Fibroblast of lung (primary cell): ENCODE measurements at regions not wholly inside any gene's neighbourhood (a gene's known extent, or its start where the extent isn't known, plus 50 kb on each side); places are given as distances from the start of the nearest gene placed in this dataset.

Source experiments
- DNase-seq, 2 donors: peaks; one replicate each; pipeline versions ENCODE4 v3.0.0 to v3.0.0-alpha.2; 2010; ENCODE audit warnings: low read depth in 2 of 2
- H2AFZ ChIP-seq: 2 replicates; pipeline ENCODE4 v1.5.1; 2012; ENCODE audit warnings: low read length, control low read depth, inconsistent platforms
- H3K27ac ChIP-seq: 2 replicates; pipeline ENCODE4 v1.5.1; 2011; ENCODE audit warnings: low read length, control low read depth; ENCODE audit not compliant: insufficient read depth
- H3K27me3 ChIP-seq: 2 replicates; pipeline ENCODE4 v1.5.1; 2011; ENCODE audit warnings: mild to moderate bottlenecking, low read length; ENCODE audit not compliant: control insufficient read depth, insufficient read depth
- H3K36me3 ChIP-seq: 2 replicates; pipeline ENCODE4 v1.5.1; 2011; ENCODE audit warnings: low read length; ENCODE audit not compliant: control insufficient read depth, insufficient read depth
- H3K4me1 ChIP-seq: 2 replicates; pipeline ENCODE4 v1.5.1; 2011; ENCODE audit warnings: low read length; ENCODE audit not compliant: control insufficient read depth, insufficient read depth; ENCODE audit errors: extremely low read depth
- H3K4me2 ChIP-seq: 2 replicates; pipeline ENCODE4 v1.5.1; 2011; ENCODE audit warnings: low read length, control low read depth; ENCODE audit not compliant: insufficient read depth; ENCODE audit errors: extremely low read depth
- H3K4me3 ChIP-seq, 4 experiments: fragments of 200-600 bp in 1 of 4; sonication (generic) in 1 of 4; replicated peaks in 1 of 4; 2 replicates each; pipeline ENCODE4 v1.5.1; 2011 to 2016; ENCODE audit warnings: low read length in 4 of 4, low read depth in 3 of 4, mild to moderate bottlenecking in 3 of 4, control low read depth in 2 of 4, inconsistent platforms in 1 of 4, mixed read lengths in 1 of 4; ENCODE audit not compliant: insufficient read depth in 1 of 4; ENCODE audit errors: control extremely low read depth in 1 of 4
- H3K79me2 ChIP-seq: 2 replicates; pipeline ENCODE4 v1.5.1; 2012; ENCODE audit warnings: mild to moderate bottlenecking, low read length, inconsistent platforms; ENCODE audit not compliant: control insufficient read depth, insufficient read depth
- H3K9ac ChIP-seq: 2 replicates; pipeline ENCODE4 v1.5.1; 2011; ENCODE audit warnings: mild to moderate bottlenecking, low read length, control low read depth; ENCODE audit not compliant: insufficient read depth
- H3K9me3 ChIP-seq: 2 replicates; pipeline ENCODE4 v1.5.1; 2012; ENCODE audit warnings: low read depth, low read length; ENCODE audit not compliant: control insufficient read depth, insufficient read depth
- H4K20me1 ChIP-seq: 2 replicates; pipeline ENCODE4 v1.5.1; 2011; ENCODE audit warnings: low read length; ENCODE audit not compliant: control insufficient read depth, insufficient read depth; ENCODE audit errors: extremely low read depth
- CTCF ChIP-seq, 2 donors: IDR thresholded peaks in 1 of 2; conservative IDR thresholded peaks in 1 of 2; 1 replicate in 1 of 2; 2 replicates in 1 of 2; pipeline ENCODE4 v1.5.1; 2011 to 2012; ENCODE audit warnings: low read length in 2 of 2, control low read depth in 1 of 2, inconsistent platforms in 1 of 2, low read depth in 1 of 2, mild to moderate bottlenecking in 1 of 2
- EZH2 ChIP-seq: IDR thresholded peaks from 2 replicates; pipeline ENCODE4 v1.5.1; 2012; ENCODE audit warnings: low read length, control low read depth, mild to moderate bottlenecking; ENCODE audit errors: missing control alignments

GRCh38 chr1:163442231-163442879, 120.6 kb downstream of the NUF2 start:
- no peaks in the 10 kb centered on the region for H4K20me1 ChIP-seq
- no peaks in the 10 kb centered on the region for H3K27me3 ChIP-seq
- H3K79me2 ChIP-seq = no peaks in the 10 kb centered on the region
- H2AFZ ChIP-seq = no peak overlapping the region
- TF ChIP-seq EZH2 = no peak
- no peak for TF ChIP-seq CTCF (conservative IDR thresholded peaks at IDR 0.05 in 1 of 2, IDR thresholded peaks at IDR 0.05 in 1 of 2; ENCODE audit: low read depth in 1 of 2, low read length in 2 of 2)
- no peak overlapping the region for H3K4me2 ChIP-seq
- no peak for DNase-seq
- H3K9ac ChIP-seq = no peak overlapping the region
- H3K9me3 ChIP-seq = no peaks in the 10 kb centered on the region
- H3K36me3 ChIP-seq = no peaks in the 10 kb centered on the region
- no peak overlapping the region for H3K27ac ChIP-seq
- H3K4me1 ChIP-seq = no peaks in the 10 kb centered on the region
- H3K4me3 ChIP-seq = no peak overlapping the region

DNA sequence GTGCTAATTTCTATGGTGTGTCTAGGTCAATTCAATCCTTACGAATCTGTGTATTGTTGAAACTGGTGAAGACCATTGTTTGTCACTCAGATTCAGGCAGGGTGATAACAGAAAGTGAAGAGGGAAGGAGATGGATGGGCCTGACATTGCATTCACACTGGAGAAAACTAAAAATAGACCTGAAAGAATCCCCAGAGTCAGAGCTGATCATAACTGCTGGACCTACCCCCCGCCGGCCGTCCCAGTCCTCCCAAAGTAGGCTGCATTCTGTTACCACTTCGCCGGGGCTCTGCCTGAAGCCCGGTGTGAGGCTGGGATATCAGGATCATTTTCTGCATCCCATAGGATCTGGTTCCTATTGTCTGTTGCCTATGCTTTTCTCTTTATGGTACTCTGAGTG, 121.1 kb downstream of the NUF2 start:
- Histone ChIP-seq H3K4me1 (no peaks in the 10 kb centered on the region), H4K20me1 (no peaks in the 10 kb centered on the region), H3K36me3 (no peaks in the 10 kb centered on the region), H3K27me3 (no peaks in the 10 kb centered on the region), H3K4me2 (no peak overlapping the region), H3K27ac (no peak overlapping the region), H3K9ac (no peak overlapping the region), H3K79me2 (no peaks in the 10 kb centered on the region), H3K4me3 (no peak overlapping the region), H3K9me3 (no peaks in the 10 kb centered on the region), H2AFZ (no peak overlapping the region)
- no peak for DNase-seq
- TF ChIP-seq CTCF (conservative IDR thresholded peaks at IDR 0.05 in 1 of 2, IDR thresholded peaks at IDR 0.05 in 1 of 2; ENCODE audit: low read depth in 1 of 2, low read length in 2 of 2) = no peak
- no peak for TF ChIP-seq EZH2

DNA sequence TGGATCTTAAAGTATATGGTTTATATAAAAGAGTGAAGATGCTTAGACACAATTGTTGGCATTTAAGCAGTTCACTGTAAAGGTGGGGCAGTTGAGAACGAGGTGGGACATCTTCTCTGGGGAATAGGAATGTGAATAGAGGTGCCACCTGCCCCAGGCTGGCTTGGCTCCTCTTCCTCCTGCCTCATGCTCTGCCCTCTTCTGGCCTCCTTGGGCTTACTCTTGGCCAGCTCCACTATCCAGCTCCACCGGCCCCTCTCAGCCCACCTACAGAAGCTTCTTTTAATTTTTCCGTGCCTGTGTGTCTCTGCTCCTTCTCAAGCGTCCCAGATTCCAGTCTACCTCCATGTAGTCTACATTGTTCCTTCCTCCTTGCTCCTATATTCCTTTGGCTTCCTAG, 122.1 kb downstream of the NUF2 start:
- Histone ChIP-seq H3K9ac (no peak overlapping the region), H3K4me1 (no peaks in the 10 kb centered on the region), H3K36me3 (no peaks in the 10 kb centered on the region), H3K79me2 (no peaks in the 10 kb centered on the region), H3K4me3 (no peak overlapping the region), H3K27ac (no peak overlapping the region), H3K9me3 (no peaks in the 10 kb centered on the region), H4K20me1 (no peaks in the 10 kb centered on the region), H3K4me2 (no peak overlapping the region), H3K27me3 (no peaks in the 10 kb centered on the region), H2AFZ (no peak overlapping the region)
- no peak for TF ChIP-seq CTCF (conservative IDR thresholded peaks at IDR 0.05 in 1 of 2, IDR thresholded peaks at IDR 0.05 in 1 of 2; ENCODE audit: low read depth in 1 of 2, low read length in 2 of 2)
- no peak for TF ChIP-seq EZH2
- no peak for DNase-seq
